ENCODE measurements at regions not wholly inside any gene's neighbourhood (a gene's known extent, or its start where the extent isn't known, plus 50 kb on each side); places are given as distances from the start of the nearest gene placed in this dataset.

GRCh38 chrX:113868177-113868576 lies 715.7 kb upstream of the HTR2C start (continued):
- TF ChIP-seq JUND (IDR thresholded peaks at IDR 0.05; ENCODE audit: borderline replicate concordance, low read depth, low read length) (peak; percentile 22; the same call in 1 of the 2 replicates), JUND (tag; IDR thresholded peaks at IDR 0.05; ENCODE audit: borderline replicate concordance, low read depth, low read length) (peak; percentile 57; the same call in 1 of the 3 replicates), NCOR1 (IDR thresholded peaks at IDR 0.05) (peak; percentile 23; the same call in 1 of the 2 replicates), HDAC3 (IDR thresholded peaks at IDR 0.05; ENCODE audit: borderline replicate concordance, partially characterized antibody) (no peak), TAL1 (IDR thresholded peaks at IDR 0.05) (peak; percentile 46; the same call in 1 of the 2 replicates), JUN (IDR thresholded peaks at IDR 0.05; ENCODE audit: borderline replicate concordance, low read depth, low read length) (no peak), JUN (CRISPR knock-in tag; IDR thresholded peaks at IDR 0.05; ENCODE audit: borderline replicate concordance) (no peak), LEF1 (IDR thresholded peaks at IDR 0.05) (peak; percentile 61; the same call in 1 of the 2 replicates), ARID1B (IDR thresholded peaks at IDR 0.05) (peak; percentile 52), EP300 (IDR thresholded peaks at IDR 0.05; ENCODE audit: low read length) (peak; percentile 26; the same call in 1 of the 2 replicates), PKNOX1 (IDR thresholded peaks at IDR 0.05) (0 out of 2 replicates have a peak, but pooled peaks have one; percentile 14), GATA2 (CRISPR knock-in tag; IDR thresholded peaks at IDR 0.05) (0 out of 2 replicates have a peak, but pooled peaks have one; percentile 16), ZNF124 (CRISPR knock-in tag; IDR thresholded peaks at IDR 0.05) (no peak), SMARCA4 (IDR thresholded peaks at IDR 0.05) (peak; percentile 24; the same call in 1 of the 2 replicates), TCF7 (IDR thresholded peaks at IDR 0.05; ENCODE audit: borderline replicate concordance) (peak; percentile 94), CBFA2T3 (IDR thresholded peaks at IDR 0.05) (peak; percentile 78), MAZ (CRISPR knock-in tag; conservative IDR thresholded peaks at IDR 0.05 in 1 of 2, IDR thresholded peaks at IDR 0.05 in 1 of 2) (no peak)

Data from K562 (cell line).